ENCODE measurements at regions not wholly inside any gene's neighbourhood (a gene's known extent, or its start where the extent isn't known, plus 50 kb on each side); places are given as distances from the start of the nearest gene placed in this dataset.

DNA sequence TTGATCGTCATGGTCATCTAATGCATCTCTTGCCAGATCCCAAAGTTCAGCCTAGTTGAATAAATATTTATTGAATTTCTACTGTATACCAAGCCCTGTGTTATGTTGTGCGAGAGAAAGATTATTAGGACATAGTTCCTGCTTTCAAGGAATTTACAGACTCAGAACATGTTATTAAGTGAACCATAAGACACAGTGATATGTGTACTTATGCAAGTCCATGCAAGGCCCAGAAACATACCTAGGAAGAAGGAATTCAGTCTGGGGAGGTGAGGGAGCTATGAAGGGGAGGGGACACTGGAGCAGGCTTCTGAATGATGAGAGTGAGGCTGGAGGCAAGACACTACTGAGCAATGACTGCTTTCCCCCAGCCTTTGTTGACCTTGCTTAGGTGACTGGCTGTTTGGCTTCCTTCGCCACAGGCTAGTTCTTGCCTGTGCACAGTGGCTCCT is 81.4 kb downstream of the ACAA2 start:
- intact Hi-C loops (cut with micrococcal nuclease): no loop called here
- TF ChIP-seq, protein P1, sequence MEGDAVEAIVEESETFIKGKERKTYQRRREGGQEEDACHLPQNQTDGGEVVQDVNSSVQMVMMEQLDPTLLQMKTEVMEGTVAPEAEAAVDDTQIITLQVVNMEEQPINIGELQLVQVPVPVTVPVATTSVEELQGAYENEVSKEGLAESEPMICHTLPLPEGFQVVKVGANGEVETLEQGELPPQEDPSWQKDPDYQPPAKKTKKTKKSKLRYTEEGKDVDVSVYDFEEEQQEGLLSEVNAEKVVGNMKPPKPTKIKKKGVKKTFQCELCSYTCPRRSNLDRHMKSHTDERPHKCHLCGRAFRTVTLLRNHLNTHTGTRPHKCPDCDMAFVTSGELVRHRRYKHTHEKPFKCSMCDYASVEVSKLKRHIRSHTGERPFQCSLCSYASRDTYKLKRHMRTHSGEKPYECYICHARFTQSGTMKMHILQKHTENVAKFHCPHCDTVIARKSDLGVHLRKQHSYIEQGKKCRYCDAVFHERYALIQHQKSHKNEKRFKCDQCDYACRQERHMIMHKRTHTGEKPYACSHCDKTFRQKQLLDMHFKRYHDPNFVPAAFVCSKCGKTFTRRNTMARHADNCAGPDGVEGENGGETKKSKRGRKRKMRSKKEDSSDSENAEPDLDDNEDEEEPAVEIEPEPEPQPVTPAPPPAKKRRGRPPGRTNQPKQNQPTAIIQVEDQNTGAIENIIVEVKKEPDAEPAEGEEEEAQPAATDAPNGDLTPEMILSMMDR (IDR thresholded peaks at IDR 0.05): no peak
- Mint-ChIP-seq H3K36me3 (ENCODE audit: low read depth) (no peaks in the 10 kb centered on the region), H3K27ac (no peak overlapping the region), H3K4me3 (no peak overlapping the region), H3K9me3 (no peaks in the 10 kb centered on the region), H3K27me3 (peaks cover 4% of the 10 kb centered on the region), H3K4me1 (no peaks in the 10 kb centered on the region)
- POLR2A ChIA-PET: no interaction called here
- CTCF ChIA-PET: no interaction called here
- no peak for ATAC-seq (ENCODE audit: low read depth)
- no peak for DNase-seq

DNA sequence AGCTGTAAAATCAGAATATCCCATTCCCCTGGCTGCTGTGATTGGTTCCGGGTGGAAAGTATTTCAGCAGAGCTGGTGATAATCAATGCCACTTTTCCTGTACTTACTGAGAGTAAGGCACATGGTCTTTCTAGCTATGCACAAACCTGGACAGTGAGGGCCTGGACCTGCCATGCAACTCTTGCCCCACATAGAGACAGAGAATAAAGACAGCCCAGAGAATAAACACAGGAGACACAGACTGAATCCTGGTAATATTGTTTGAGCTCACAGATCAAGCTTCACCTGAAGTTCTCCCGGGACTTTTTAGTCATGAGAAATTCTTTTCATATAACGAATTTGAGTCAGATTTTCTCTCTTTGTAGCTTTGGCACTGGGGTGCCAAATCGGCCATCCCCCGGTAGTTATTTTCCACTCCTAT is 81.9 kb downstream of the ACAA2 start:
- Mint-ChIP-seq H3K27me3 (peaks cover 2% of the 10 kb centered on the region), H3K36me3 (ENCODE audit: low read depth) (no peaks in the 10 kb centered on the region), H3K4me1 (no peaks in the 10 kb centered on the region), H3K4me3 (no peak overlapping the region), H3K9me3 (no peaks in the 10 kb centered on the region), H3K27ac (no peak overlapping the region)
- intact Hi-C loops (cut with micrococcal nuclease): no loop called here
- ATAC-seq (ENCODE audit: low read depth): no peak
- DNase-seq: no peak
- ChIA-PET POLR2A (no interaction called here), CTCF (no interaction called here)
- TF ChIP-seq, protein P1 (IDR thresholded peaks at IDR 0.05): no peak

DNA sequence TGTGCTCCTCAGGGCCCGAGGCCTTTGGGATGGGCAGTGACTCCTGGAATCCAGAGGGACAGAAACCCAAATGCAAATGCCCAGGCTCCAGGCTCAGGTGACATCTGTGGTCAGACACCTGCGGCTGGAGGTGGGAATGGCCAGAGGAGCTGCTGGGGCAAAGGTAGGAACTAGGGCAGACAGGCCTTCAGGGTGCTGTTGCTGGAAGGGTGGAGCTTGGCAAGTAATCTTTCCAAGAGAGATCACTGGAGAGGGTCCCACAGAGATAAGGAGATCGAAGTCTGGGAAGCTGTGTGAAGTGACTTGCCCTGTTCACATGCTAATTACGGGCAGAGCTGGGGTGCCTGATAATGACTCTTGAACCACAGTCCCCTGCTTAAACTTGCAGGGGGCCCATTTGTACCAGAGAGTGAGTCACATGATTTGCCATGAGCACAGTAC is 82.4 kb downstream of the ACAA2 start:
- POLR2A ChIA-PET: no interaction called here

DNA sequence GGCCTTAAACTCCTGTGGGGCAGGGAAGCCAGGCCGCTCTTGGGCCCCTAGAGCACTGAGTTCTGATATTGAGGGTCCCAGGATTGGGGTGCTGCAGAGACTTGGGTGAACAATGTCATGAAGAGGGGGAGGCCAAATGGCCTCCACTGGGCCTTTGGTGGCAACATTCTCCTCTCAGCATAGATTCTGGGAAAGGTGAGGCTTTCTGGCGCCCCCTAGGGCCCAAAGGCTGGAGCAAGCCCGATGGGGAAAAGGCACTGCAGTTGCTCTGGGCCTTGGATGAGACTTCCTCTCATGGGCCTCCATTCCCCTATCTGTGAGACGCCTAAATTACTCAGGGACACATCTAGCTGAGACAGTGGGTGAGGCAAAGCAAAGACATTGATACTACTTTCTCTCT is 84.8 kb downstream of the ACAA2 start:
- no peak for DNase-seq
- H3K27ac Mint-ChIP-seq: no peak overlapping the region
- H3K4me3 Mint-ChIP-seq: no peak overlapping the region
- no peak for ATAC-seq (ENCODE audit: low read depth)
- intact Hi-C loops (cut with micrococcal nuclease): no loop called here
- CTCF ChIA-PET: no interaction called here
- H3K27me3 Mint-ChIP-seq: peaks cover 9% of the 10 kb centered on the region
- H3K9me3 Mint-ChIP-seq: no peaks in the 10 kb centered on the region
- no peaks in the 10 kb centered on the region for H3K4me1 Mint-ChIP-seq
- POLR2A ChIA-PET: no interaction called here
- TF ChIP-seq, protein P1 (IDR thresholded peaks at IDR 0.05): no peak
- H3K36me3 Mint-ChIP-seq (ENCODE audit: low read depth): no peaks in the 10 kb centered on the region

More for the DNA sequence above, 82.4 kb downstream of the ACAA2 start:
- intact Hi-C loops (cut with micrococcal nuclease): no loop called here
- Mint-ChIP-seq H3K4me3 (no peak overlapping the region), H3K4me1 (no peaks in the 10 kb centered on the region), H3K27ac (no peak overlapping the region), H3K27me3 (peaks cover 6% of the 10 kb centered on the region), H3K9me3 (no peaks in the 10 kb centered on the region), H3K36me3 (ENCODE audit: low read depth) (no peaks in the 10 kb centered on the region)
- TF ChIP-seq, protein P1 (IDR thresholded peaks at IDR 0.05): no peak
- ATAC-seq (ENCODE audit: low read depth) (no peak), DNase-seq (no peak)
- CTCF ChIA-PET: no interaction called here

DNA sequence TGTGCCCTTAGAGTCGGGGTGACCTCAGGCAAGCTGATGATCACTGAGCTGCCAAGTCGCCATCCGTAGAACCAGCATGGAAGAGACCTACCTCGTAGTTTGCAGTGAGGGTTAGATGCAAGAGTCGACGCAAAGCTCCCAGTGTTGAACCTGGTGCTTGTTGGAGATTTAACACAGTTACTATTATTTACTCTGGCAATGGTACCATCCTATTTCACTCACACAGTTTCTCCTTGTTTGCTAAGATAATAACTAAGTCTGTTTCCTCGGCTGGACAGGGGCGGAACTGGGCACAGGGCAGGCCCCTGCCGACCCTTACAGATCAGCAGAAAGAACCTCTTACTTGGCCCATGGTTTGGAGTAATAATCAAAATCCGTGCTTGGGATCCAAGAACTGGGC is 85.5 kb downstream of the ACAA2 start:
- ATAC-seq (ENCODE audit: low read depth) (no peak), DNase-seq (no peak)
- peaks cover 9% of the 10 kb centered on the region for H3K27me3 Mint-ChIP-seq
- H3K27ac Mint-ChIP-seq: no peak overlapping the region
- intact Hi-C loops (cut with micrococcal nuclease): no loop called here
- ChIA-PET CTCF (no interaction called here), POLR2A (no interaction called here)
- no peak overlapping the region for H3K4me3 Mint-ChIP-seq
- no peaks in the 10 kb centered on the region for H3K36me3 Mint-ChIP-seq (ENCODE audit: low read depth)
- TF ChIP-seq, protein P1 (IDR thresholded peaks at IDR 0.05): no peak
- H3K4me1 Mint-ChIP-seq: no peaks in the 10 kb centered on the region
- no peaks in the 10 kb centered on the region for H3K9me3 Mint-ChIP-seq
